ENCODE measurements at regions not wholly inside any gene's neighbourhood (a gene's known extent, or its start where the extent isn't known, plus 50 kb on each side); places are given as distances from the start of the nearest gene placed in this dataset.

GRCh38 chr6:140427842-140428241 lies 1053.4 kb upstream of the CITED2 start:
- TF ChIP-seq YY1 (IDR thresholded peaks at IDR 0.05; ENCODE audit: insufficient read depth, insufficient read length) (no peak), ZNF274 (IDR thresholded peaks at IDR 0.05; ENCODE audit: low read depth, low read length) (no peak)
